ENCODE measurements at regions not wholly inside any gene's neighbourhood (a gene's known extent, or its start where the extent isn't known, plus 50 kb on each side); places are given as distances from the start of the nearest gene placed in this dataset.

GRCh38 chr1:221604948-221605347 lies 136.9 kb downstream of the DUSP10 start:
- DNase-seq (ENCODE audit: low read depth in 2 of 2, low spot score in 1 of 2) = no peak

GRCh38 chr1:221605569-221605968 lies 136.3 kb downstream of the DUSP10 start:
- DNase-seq (ENCODE audit: low read depth in 2 of 2, low spot score in 1 of 2) = no peak

GRCh38 chr1:221606256-221606655 lies 135.6 kb downstream of the DUSP10 start:
- DNase-seq (ENCODE audit: low read depth in 2 of 2, low spot score in 1 of 2) = no peak

- DNase-seq (ENCODE audit: low read depth in 2 of 2, low spot score in 1 of 2) = no peak
Observed at GRCh38 chr1:221608835-221609320, 133.0 kb downstream of the DUSP10 start.

- DNase-seq (ENCODE audit: low read depth in 2 of 2, low spot score in 1 of 2) = no peak
Observed at GRCh38 chr1:221611656-221612046, 130.2 kb downstream of the DUSP10 start.

GRCh38 chr1:221612047-221612777 lies 129.7 kb downstream of the DUSP10 start:
- no peak for DNase-seq (ENCODE audit: low read depth in 2 of 2, low spot score in 1 of 2)

GRCh38 chr1:221620437-221621384 lies 121.2 kb downstream of the DUSP10 start:
- no peak for DNase-seq (ENCODE audit: low read depth in 2 of 2, low spot score in 1 of 2)

- DNase-seq (ENCODE audit: low read depth in 2 of 2, low spot score in 1 of 2) = no peak
Observed at GRCh38 chr1:221621683-221622082, 120.2 kb downstream of the DUSP10 start.

GRCh38 chr1:221622389-221622788 lies 119.5 kb downstream of the DUSP10 start:
- no peak for DNase-seq (ENCODE audit: low read depth in 2 of 2, low spot score in 1 of 2)

- no peak for DNase-seq (ENCODE audit: low read depth in 2 of 2, low spot score in 1 of 2)
Observed at GRCh38 chr1:221625026-221625425, 116.9 kb downstream of the DUSP10 start.

GRCh38 chr1:221626041-221626440 lies 115.8 kb downstream of the DUSP10 start:
- DNase-seq (ENCODE audit: low read depth in 2 of 2, low spot score in 1 of 2) = no peak

- no peak for DNase-seq (ENCODE audit: low read depth in 2 of 2, low spot score in 1 of 2)
Observed at GRCh38 chr1:221630236-221630635, 111.7 kb downstream of the DUSP10 start.

- DNase-seq (ENCODE audit: low read depth in 2 of 2, low spot score in 1 of 2) = no peak
Observed at GRCh38 chr1:221631556-221631955, 110.3 kb downstream of the DUSP10 start.

GRCh38 chr1:221632072-221632471 lies 109.8 kb downstream of the DUSP10 start:
- no peak for DNase-seq (ENCODE audit: low read depth in 2 of 2, low spot score in 1 of 2)

- no peak for DNase-seq (ENCODE audit: low read depth in 2 of 2, low spot score in 1 of 2)
Observed at GRCh38 chr1:221633841-221634409, 108.0 kb downstream of the DUSP10 start.

- no peak for DNase-seq (ENCODE audit: low read depth in 2 of 2, low spot score in 1 of 2)
Observed at GRCh38 chr1:221634606-221635005, 107.3 kb downstream of the DUSP10 start.

- no peak for DNase-seq (ENCODE audit: low read depth in 2 of 2, low spot score in 1 of 2)
Observed at GRCh38 chr1:221635305-221635704, 106.6 kb downstream of the DUSP10 start.

GRCh38 chr1:221636096-221636495 lies 105.8 kb downstream of the DUSP10 start:
- DNase-seq (ENCODE audit: low read depth in 2 of 2, low spot score in 1 of 2) = no peak

GRCh38 chr1:221636967-221637366 lies 104.9 kb downstream of the DUSP10 start:
- no peak for DNase-seq (ENCODE audit: low read depth in 2 of 2, low spot score in 1 of 2)

GRCh38 chr1:221637641-221638041 lies 104.2 kb downstream of the DUSP10 start:
- DNase-seq (ENCODE audit: low read depth in 2 of 2, low spot score in 1 of 2) = no peak

- no peak for DNase-seq (ENCODE audit: low read depth in 2 of 2, low spot score in 1 of 2)
Observed at GRCh38 chr1:221638595-221638994, 103.3 kb downstream of the DUSP10 start.

GRCh38 chr1:221641811-221642210 lies 100.1 kb downstream of the DUSP10 start:
- no peak for DNase-seq (ENCODE audit: low read depth in 2 of 2, low spot score in 1 of 2)
